ENCODE measurements at regions not wholly inside any gene's neighbourhood (a gene's known extent, or its start where the extent isn't known, plus 50 kb on each side); places are given as distances from the start of the nearest gene placed in this dataset.
"Not testable (repeated sequence)": the region's sequence is repeated elsewhere in the genome, so short reads cannot be mapped to it uniquely, and the experiment has no call there.

DNA sequence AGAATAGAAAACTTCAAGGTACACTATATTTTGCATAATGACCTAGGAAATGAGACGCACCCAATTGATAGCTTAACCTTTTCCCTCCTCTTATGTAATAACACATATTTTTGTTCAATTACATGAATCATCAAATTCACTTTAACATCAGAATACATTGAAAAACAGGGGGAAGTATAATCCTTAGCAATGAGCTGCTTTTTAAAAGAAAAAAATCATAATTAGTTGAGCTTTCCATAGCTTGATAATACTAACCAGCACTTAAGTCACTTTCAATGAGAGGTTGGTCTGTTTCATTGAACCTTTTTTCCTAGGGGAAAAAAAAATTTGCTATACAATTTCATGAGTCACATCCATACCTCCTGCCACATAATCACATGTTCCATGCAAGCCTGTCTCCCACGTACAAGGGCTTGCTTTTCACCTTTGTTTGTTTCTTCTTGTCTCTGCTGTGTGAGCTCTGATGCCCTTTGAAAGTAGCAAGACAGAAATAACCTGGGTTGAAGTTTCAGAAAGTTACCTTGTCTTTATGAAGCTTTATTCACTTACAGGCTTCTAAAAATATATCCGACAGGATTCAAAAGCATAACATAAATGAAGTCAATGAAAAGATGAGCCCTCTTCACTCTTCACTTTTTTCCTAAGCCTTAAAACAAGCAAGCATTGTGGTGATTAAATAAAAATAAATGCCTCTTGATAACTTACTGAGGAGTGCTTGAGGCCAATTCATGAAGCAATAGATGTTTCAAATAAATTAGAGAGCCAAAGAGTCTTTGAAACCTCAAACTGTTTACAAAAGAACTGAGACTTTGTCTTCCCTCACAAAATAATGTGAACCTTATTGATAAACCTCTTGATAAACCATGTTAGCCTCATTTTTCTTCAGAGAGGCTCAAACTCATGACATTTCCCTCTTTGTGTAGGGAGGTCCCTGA lies 108.5 kb downstream of the FEM1C start:
- DNase-seq = no peak

DNA sequence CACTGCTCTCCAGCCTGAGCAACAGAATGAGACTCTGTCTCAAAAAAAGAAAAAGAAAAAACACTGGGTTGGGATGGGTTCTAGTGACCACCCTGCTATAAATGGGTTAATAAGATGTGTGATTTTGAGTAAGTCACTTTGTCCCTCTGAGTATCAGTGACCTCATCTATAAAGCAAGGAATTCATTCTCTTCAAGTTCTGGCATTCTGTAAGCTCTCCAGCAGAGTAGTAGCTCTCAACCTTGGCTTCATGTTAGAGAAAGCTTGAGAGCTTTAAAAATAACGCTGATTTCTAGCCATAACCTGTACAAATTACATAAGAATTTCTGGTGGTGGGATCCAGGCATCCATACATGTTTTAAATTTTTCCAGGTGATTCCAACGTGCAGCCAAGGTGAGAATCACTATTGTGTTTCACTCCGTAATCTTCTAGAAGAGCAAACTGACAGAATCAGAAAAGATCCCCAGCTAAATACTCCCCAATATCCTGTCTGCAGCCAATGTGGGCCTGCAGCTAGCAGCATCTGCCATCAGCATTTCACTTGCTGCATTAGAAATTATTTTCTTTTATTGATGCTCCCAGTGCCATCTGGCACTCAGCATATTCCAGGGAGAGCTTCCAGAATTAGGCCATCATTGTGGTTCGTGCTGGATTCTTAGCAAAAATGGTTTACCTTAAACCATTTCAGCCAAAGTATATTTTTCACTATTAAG lies 109.4 kb downstream of the FEM1C start:
- DNase-seq = no peak

DNA sequence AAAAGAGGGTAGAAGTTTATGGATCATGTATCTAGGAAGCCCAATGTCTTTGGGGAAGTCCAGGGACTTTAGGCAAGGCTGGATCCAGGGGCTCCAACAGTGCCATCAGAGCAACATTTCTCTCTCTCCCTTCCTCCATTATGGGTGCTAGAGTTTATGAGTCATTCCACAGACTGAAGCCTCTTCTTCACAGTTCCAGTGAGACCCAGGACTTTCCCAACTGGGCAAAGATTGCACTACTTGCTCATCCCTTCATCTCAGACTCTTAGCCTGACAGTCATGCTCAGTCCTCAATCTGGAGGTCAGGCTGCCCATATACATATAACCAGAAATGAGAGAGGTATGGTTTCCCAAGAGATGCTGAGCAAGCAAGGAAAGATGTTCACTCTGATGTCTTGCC lies 110.7 kb downstream of the FEM1C start:
- DNase-seq = no peak

DNA sequence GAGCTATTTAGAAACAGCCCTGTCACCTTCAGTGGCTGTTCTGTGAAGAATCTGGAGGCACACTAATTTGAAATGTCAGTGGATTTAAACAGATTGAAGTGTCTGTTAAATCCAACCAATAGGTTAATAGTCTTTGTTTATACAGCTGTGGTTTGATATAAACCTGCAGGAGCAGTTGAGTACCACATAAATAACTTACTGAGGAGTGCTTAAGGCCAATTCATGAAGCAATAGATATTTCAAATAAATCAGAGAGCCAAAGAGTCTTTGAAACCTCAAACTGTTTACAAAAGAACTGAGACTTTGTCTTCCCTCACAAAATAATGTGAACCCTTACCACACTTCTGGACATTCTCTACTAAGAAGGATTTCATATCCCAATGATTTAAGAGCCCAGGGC lies 111.9 kb downstream of the FEM1C start:
- no peak for DNase-seq

DNA sequence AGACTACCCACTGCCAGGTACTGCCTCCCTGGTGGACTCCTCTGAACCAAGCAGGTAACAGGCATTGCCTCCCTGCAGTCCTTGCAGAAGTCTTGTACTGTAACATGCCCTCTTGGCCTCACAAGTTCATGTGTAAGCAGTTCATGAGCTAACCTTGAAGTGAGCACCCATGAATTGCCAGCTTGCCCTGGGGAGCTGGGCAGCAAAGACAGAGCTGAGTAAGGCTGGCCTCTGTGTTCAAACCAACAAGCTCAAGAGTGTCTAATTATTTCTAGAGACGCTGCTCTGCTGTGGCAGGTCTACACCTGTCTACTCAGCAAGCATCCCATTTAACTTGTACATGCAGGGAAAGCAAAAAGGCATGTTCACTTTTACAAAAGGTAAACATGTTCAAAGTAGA lies 113.5 kb downstream of the FEM1C start:
- no peak for DNase-seq

DNA sequence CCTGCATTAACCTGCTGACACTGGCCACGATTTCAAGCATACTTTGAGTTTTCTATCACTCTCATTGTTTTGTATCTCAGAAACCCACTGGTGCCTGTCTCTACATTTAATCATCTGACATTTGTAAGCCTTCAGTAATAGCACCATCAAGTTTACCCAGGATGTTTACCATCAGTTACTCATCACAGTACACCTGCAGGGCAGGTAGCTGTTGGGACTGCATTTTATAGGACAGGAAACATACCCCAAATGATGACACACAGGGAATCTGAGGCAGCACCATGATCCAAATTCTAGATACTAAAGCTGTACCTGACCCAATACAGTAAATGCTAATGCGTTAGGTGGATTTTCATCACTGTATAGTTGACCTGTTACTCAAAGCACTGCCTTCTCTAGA lies 114.2 kb downstream of the FEM1C start:
- DNase-seq = no peak

DNA sequence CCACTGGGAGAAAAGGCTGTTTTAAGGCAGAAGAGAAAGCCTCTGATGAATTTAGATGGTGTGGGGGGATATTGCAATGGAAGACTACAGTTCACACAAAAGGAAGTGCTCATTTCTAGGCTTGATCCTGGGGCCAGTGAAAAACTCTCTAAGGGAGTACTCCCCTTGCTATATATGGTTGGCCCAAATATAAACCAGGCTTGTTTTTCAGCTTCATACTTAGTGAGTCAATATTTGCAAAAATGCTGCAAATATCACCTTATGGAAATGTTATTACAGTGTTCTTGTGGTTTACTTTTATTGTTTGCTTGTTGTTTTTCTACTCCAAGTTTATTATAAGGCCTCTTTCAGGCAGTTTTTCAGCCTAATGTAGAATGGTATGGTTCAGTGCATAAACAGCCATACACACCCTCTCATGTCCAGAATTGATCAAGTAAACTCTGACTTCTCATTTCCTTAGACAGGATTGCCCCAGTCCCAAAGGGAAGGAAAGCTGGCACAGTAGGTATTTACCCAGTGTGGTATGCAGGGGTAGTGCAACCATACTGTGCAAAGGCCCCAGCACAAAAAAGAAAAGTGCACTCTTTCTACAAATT lies 115.1 kb downstream of the FEM1C start:
- DNase-seq = no peak

DNA sequence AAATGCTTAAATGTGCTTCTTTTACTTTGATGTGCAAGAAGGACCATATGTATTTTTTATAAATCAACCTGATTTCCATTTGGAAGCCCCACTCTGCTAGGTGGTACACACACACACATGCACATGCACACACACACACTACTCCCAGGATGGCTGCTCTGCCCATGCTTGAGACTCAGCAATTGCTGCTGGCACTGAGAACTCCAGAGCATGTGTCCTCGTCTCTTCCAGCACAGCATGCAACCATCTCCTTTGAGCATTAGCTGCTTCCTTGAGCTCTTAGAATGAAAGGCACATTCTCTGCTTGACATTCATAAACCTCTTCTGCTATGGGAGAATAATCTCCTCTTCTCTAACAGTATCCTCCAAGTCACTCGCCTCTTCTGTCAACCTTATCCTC lies 115.9 kb downstream of the FEM1C start:
- no peak for DNase-seq

DNA sequence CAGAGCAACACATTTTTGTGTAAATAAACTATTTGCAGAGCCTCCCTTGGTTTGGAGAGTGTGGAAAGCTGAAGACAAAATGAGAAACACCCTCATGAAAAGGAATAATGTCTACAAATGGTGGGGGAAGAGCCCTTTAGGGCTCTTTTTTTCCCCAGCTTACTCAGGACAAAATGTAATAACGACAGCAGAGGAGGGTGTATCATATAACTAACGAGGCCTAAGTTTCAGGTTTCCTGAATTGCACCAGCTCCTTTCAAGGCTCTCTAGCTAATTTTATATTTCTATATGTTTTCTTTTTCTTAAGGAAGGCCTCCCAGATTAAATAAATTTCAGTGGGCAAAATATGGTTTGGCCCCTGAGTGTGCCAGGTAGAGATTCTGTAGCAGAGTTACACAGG lies 116.3 kb downstream of the FEM1C start:
- no peak for DNase-seq

DNA sequence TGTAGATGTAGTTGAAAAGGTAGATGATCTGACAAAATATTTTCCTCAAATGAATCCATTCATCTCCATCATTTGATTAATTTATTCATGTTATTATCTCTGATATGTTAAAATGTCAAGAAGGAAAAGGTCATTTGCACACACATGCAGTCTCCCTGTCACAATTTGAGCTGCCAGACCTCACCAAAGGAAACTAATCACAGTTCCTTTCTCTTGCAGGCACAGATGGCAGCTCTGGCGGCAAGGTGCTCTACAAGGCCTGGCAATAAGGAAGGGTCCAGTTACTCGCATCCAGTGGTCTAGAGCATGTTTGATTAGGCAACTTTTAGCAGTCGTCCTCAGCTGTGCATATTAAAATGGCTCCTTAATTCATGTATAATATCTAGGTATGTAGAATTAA lies 120.1 kb downstream of the FEM1C start:
- DNase-seq = no peak

DNA sequence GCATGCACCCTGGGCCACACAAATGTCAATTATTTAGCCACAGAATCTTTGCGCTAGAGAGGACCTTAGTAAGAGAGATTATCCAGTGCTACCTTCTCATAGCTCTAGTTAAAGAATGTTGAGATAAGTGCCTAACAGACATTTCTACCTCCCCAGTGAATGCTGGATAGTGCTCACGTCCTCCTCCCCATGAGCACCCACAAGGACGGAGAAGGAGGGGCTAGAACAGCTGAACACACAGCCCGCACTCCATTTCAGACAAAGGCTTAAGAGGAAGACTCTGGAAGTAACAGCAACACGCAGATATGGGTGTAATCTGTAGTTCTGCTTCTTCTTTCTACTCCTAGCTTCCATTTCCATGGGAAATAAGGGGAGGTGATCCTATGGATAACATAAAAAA lies 120.5 kb downstream of the FEM1C start:
- DNase-seq = no peak

DNA sequence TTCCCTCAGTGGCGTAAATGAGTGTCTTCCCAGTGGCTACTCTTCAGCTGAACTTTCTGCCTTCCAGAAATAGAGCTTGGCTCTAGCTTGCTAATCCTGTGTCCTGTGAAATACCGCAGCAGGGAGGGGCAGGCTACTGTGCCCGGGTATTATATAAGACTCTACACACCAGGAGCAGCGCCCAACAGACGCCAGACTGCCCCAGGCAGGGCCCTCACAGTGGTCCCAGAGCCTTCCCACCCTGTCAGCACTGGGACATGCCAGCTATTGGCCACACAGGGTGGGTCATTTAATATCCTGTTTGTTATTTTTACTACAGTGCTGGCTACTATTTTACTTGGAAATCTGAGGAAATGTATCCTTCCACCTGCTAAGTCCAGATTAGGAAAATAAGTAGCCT lies 121.0 kb downstream of the FEM1C start:
- DNase-seq = no peak

DNA sequence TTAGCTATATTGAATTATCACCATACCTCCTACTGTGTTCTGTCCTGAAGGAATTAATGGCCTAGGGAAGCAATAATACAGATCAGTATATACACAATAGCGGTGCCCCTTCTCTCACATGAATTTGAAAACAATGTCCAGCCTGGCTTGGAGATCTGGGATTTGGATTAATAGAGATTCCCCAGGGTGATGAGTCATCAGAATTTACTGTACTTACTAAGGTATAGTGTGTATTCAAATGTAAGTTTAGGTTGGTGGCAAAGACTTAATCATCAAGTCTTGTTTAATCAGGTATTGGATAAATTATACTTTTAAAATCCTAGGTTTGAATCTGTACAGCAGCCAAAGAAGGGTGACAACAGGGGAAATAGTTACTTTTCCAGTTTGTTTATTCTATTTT lies 121.5 kb downstream of the FEM1C start:
- no peak for DNase-seq

DNA sequence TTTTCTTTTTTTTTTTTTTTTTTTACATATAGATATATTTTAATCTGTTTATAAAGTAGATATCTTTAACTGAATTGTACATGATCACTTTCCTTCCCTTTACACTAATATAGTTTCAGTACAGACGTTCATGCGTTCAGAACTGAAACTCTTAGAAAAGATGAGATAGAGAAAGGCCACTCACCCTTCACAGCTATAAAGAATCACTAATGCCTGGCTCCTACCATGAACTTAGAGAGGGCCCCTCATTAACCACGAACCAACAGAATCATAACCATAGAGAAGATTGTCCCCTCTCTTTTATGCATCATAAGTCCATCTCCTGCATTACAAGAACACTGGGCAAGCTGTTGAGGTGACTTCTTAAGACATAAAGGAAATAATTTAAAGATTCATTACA lies 123.8 kb downstream of the FEM1C start:
- DNase-seq = not testable (repeated sequence)

DNA sequence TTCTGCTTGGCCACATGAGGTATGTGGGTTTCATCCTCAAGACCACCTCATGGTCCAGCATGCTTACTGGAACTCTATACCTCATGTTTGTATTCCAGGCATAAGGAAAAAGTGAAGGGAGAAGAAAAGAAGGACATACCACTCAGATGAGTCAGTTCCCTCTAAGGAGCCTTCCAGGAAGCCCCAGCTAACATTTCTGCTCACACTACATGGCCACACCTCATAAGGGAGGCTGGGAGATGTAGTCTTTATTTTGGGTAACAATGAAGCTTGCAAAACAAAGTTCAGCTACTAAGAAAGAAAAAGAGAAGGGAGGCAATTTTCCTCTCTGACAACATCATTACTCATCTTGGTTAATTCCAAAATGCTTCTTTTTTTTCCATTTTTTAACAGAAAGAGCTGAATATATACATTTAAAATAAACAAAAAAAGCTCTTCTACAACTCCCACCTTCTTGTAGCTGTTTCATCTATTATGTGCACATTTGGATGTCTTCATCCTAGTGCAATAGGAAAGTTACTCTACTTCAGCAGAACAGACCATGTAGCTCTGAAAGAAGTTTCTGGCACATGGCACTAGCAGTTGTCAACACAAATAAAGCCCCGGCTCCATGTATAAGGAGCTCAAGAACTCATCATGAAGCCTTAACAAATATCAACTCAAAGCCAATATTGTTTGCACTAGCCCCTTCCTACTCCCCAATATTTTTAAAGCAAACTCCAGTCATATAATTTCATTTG lies 123.6 kb upstream of the CCDC112 start:
- DNase-seq = no peak

DNA sequence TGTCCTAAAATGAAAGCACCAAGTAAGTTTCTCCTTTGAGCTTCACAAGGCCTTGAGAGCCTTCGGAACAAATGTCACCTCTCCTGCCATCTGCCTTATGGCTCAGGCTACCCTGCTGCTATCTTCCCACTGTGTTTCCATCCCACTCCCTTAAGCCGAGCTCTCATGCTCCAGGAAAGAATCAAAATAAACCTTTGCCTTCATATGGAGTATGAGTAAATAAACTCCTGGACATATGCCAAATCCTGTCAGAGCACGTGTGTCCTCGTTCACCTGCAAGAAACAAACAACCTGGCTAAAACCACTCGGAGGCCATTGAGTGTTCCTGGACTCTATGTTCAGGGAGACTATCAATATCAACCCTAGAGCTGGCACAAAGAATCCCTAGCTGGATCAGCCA lies 122.3 kb upstream of the CCDC112 start:
- no peak for DNase-seq

DNA sequence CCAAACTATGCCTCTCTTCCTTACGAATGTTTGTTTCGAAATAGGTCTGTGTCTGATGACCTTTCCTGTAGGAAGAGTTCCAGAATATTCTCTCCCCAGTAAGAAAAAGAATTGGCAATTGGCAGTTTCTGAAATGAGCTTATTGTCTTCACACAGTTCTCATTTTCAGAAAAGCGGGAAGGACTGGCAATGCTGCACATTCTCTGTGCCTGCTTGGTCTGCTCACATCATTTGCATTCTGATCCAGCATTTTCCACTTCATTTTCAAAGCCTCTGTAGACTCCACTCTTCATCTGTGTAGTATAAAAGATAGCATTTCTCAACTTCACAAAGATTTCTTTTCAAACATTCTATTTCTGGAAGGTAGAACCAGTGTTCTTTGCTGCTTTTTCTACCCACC lies 120.6 kb upstream of the CCDC112 start:
- no peak for DNase-seq

DNA sequence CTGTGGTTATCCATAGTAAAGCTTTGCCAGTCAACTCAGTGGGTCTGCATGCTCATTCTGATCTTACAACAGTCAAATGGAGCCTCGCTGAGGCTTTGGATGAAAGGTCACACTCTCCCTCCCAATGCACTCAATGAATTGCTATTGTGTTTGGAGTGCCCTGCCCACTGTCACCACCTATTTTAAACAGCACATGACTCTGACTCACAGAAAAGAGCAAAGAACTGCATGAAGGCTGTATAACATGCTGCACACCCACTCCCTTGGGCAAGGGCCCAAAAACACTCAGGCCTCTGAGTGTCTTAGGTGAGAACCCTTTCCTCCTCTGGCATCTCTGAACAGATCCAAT lies 118.7 kb upstream of the CCDC112 start:
- DNase-seq = no peak

DNA sequence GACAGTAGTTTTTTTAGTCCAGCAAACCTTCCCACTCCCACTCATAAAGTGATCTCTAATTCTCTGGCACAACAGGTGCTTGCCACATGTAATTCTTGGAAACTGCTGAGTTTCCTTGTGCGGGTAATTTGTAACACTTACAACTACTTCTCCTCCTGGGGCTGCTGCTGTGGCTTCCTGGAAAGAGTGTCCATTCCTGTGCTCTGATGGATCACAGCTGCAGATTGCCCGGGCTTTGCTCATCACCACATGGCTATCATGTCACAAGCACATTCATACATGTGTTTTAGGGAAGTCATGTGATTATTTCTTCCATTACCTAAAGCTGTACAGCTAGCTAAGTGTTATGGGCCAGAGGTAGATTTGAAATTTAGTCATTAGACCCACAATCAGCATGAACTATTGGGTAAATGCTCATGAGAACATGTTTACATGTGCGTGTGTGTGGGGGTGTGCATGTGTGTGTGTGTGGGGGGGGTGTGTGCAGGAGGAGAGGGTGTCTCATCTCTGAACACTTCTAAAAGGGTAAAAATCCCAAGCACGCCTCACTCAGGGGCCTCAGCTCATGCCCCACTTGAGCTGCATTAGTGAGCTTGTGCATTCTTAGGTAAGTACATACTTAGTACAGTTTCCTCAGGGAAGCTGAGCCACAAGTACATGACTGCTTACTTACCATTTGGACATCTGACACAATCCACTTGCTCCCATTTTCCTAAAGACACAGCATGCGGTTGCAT lies 118.1 kb upstream of the CCDC112 start:
- no peak for DNase-seq

DNA sequence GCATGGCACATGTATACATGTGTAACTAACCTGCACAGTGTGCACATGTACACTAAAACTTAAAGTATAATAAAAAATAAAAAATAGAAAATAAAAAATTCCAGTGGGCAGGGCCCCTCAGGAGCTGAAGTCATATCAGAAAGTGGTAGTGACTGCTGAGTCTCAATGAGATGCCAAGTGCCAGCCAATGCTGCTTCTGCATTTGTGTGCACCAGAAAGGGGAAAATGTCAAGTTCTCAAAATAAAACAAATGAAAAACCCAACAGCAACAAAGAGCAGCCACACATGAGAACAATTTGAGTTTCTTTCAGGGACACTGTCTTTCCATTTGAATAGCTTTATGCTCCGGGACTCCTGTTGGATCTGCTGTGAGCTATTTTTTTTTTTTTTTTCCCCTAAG lies 117.2 kb upstream of the CCDC112 start:
- DNase-seq = no peak

DNA sequence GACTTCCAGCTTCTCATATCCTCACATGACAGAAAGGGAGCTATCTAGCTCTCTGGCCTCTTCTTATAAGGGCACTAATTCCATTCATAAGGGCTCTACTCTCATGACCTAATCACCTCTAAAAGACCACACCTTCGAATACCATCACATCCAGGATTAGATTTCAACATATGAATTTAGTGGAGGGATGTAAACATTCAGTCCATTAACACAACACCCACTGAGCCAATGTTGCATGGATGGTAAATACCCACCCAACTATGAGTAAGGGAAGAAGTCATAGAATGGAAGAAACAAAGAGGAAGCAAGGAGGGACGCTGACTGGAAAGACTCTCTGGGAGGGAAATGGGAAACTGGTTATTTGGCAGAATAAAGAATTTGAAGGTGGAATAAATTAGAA lies 112.6 kb upstream of the CCDC112 start:
- DNase-seq = no peak

DNA sequence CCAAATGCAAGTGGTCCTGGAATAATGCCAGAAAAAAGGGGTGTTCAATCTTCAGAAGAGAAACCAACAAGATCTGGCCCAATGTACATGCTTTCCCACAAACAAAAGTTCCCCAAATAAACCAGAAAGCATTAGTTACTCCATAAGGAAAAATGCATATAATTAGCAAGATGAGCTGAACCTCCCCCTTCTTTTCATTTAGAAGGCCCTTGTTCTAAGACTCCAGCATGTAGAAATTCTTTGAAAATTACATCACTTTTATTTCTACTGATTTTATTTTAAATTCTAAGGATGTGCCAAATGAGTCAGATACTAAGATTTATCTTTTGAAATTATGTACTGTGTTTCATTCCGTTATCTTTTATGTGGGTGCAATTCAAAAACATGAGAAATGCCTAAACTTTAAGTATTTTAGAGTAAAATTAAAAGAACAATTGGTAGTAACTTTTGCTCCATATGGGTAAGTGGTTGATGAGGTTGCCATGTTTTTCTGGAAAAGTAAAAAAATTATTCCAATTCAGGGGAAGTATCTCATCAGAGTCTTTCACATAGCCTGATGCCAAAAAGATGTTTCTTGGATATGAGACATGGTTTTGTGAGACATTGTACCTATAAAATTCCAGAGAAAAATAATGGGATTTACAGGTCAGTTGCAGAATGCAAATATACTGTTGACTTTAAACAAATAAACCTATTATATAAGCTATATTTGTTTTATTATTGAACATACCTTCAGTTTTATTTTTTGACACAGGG lies 106.5 kb upstream of the CCDC112 start:
- no peak for DNase-seq

Data from CD4-positive, alpha-beta T cell treated with Interleukin-4 for 4 hours (primary cell).